ENCODE measurements at regions not wholly inside any gene's neighbourhood (a gene's known extent, or its start where the extent isn't known, plus 50 kb on each side); places are given as distances from the start of the nearest gene placed in this dataset.

- no peak for TF ChIP-seq POLR2A (IDR thresholded peaks at IDR 0.05)
- TF ChIP-seq CTCF (IDR thresholded peaks at IDR 0.05) = no peak
Observed at GRCh38 chr4:1577822-1578217, 106.3 kb downstream of the FAM53A start.

Measured in Peyer's patch (tissue), 4 donors.